Neutrophil (primary cell): ENCODE measurements at regions not wholly inside any gene's neighbourhood (a gene's known extent, or its start where the extent isn't known, plus 50 kb on each side); places are given as distances from the start of the nearest gene placed in this dataset.

Experiments
- H3K27ac ChIP-seq: fragments of 200-600 bp; sonication (generic); 2 replicates; pipeline ENCODE4 v1.5.1; 2016; ENCODE audit warnings: mild to moderate bottlenecking, moderate library complexity
- H3K27me3 ChIP-seq: fragments of 200-600 bp; sonication (generic); 2 replicates; pipeline ENCODE4 v1.6.0; 2016; ENCODE audit warnings: mild to moderate bottlenecking
- H3K36me3 ChIP-seq: fragments of 200-600 bp; sonication (generic); 2 replicates; pipeline ENCODE4 v1.5.1; 2017
- H3K4me1 ChIP-seq, 2 experiments: fragments of 200-600 bp in 1 of 2; sonication (generic) in 1 of 2; 1 replicate in 1 of 2; 2 replicates in 1 of 2; pipeline versions ENCODE4 v1.5.1 to v1.6.1; 2013 to 2016; ENCODE audit warnings: low read depth in 1 of 2, low read length in 1 of 2, mild to moderate bottlenecking in 1 of 2, moderate library complexity in 1 of 2; ENCODE audit not compliant: control insufficient read depth in 1 of 2, insufficient read depth in 1 of 2
- H3K4me3 ChIP-seq, 2 experiments: fragments of 200-600 bp in 1 of 2; sonication (generic) in 1 of 2; 1 replicate in 1 of 2; 2 replicates in 1 of 2; pipeline ENCODE4 v1.5.1; 2013 to 2016; ENCODE audit warnings: low read depth in 1 of 2, low read length in 1 of 2, mild to moderate bottlenecking in 1 of 2, moderate library complexity in 1 of 2
- H3K9me3 ChIP-seq: fragments of 200-600 bp; sonication (generic); 2 replicates; pipeline ENCODE4 v1.5.1; 2016
- CTCF ChIP-seq: fragments of 200-600 bp; sonication (generic); IDR thresholded peaks from 2 replicates; pipeline ENCODE4 v1.5.1; 2016; ENCODE audit warnings: antibody characterized with exemption

GRCh38 chr3:59519094-59519493 lies 469.3 kb upstream of the CFAP20DC start:
- no peak overlapping the region for H3K27ac ChIP-seq
- no peaks in the 10 kb centered on the region for H3K36me3 ChIP-seq
- no peak overlapping the region for H3K4me3 ChIP-seq
- H3K9me3 ChIP-seq: no peaks in the 10 kb centered on the region
- no peaks in the 10 kb centered on the region for H3K4me1 ChIP-seq
- no peak for TF ChIP-seq CTCF
- H3K27me3 ChIP-seq: no peaks in the 10 kb centered on the region

- Histone ChIP-seq H3K4me3 (no peak overlapping the region), H3K36me3 (no peaks in the 10 kb centered on the region), H3K27ac (no peak overlapping the region), H3K4me1 (no peaks in the 10 kb centered on the region), H3K27me3 (no peaks in the 10 kb centered on the region), H3K9me3 (no peaks in the 10 kb centered on the region)
- TF ChIP-seq CTCF: no peak
These were observed 468.6 kb upstream of the CFAP20DC start for GRCh38 chr3:59518283-59519055.

- Histone ChIP-seq H3K4me3 (no peak overlapping the region), H3K9me3 (no peaks in the 10 kb centered on the region), H3K27ac (no peak overlapping the region), H3K36me3 (no peaks in the 10 kb centered on the region), H3K4me1 (no peaks in the 10 kb centered on the region), H3K27me3 (no peaks in the 10 kb centered on the region)
- TF ChIP-seq CTCF: no peak
These were observed 467.6 kb upstream of the CFAP20DC start for GRCh38 chr3:59517388-59517787.

- Histone ChIP-seq H3K27ac (no peak overlapping the region), H3K4me3 (no peak overlapping the region), H3K36me3 (no peaks in the 10 kb centered on the region), H3K4me1 (no peaks in the 10 kb centered on the region), H3K9me3 (no peaks in the 10 kb centered on the region), H3K27me3 (no peaks in the 10 kb centered on the region)
- TF ChIP-seq CTCF: no peak
These were observed 466.1 kb upstream of the CFAP20DC start for GRCh38 chr3:59515966-59516365.

- no peaks in the 10 kb centered on the region for H3K36me3 ChIP-seq
- no peaks in the 10 kb centered on the region for H3K4me1 ChIP-seq
- no peak overlapping the region for H3K4me3 ChIP-seq
- no peaks in the 10 kb centered on the region for H3K27me3 ChIP-seq
- TF ChIP-seq CTCF: no peak
- no peaks in the 10 kb centered on the region for H3K9me3 ChIP-seq
- H3K27ac ChIP-seq: no peak overlapping the region
These were observed 465.1 kb upstream of the CFAP20DC start for GRCh38 chr3:59514865-59515482.
